PC-3 (cell line): ENCODE measurements at regions not wholly inside any gene's neighbourhood (a gene's known extent, or its start where the extent isn't known, plus 50 kb on each side); places are given as distances from the start of the nearest gene placed in this dataset.

Experiments
- ATAC-seq: fragments of 200-7000 bp; cut with Tn5 transposase; 2 replicates; pipeline ENCODE4 v1.9.1; 2020; ENCODE audit warnings: mild to moderate bottlenecking, moderate library complexity
- BruUV-seq: library from RNA; stranded (reverse); fragments of 400-500 nt; replicated peaks from 2 replicates; lab custom pipeline; 2021; lab: Mats Ljungman, UMichigan
- CTCF ChIA-PET: fragments of 300-600 bp; sonication (Branson Sonifier 250); formaldehyde crosslinking; loops from one replicate; lab custom pipeline; 2022; ENCODE audit warnings: antibody characterized with exemption; lab: Charles Lee
- POLR2A ChIA-PET: fragments of 300-600 bp; sonication (Branson Sonifier 250); formaldehyde crosslinking; loops from one replicate; lab custom pipeline; 2022; ENCODE audit warnings: antibody characterized with exemption; ENCODE audit not compliant: unreplicated experiment; lab: Charles Lee
- DNase-seq: peaks from one replicate; pipeline ENCODE4 v3.0.0-alpha.2; 2015
- H2AFZ ChIP-seq: fragments of 300-600 bp; sonication (generic); 2 replicates; pipeline ENCODE4 v1.6.0; 2016; ENCODE audit warnings: antibody characterized with exemption, low read length
- H3F3A ChIP-seq: fragments of 300-600 bp; sonication (generic); one replicate; pipeline ENCODE4 v1.6.0; 2017; ENCODE audit warnings: antibody characterized with exemption, low read length, control low read depth, mild to moderate bottlenecking; ENCODE audit not compliant: unreplicated experiment
- H3K27ac ChIP-seq: fragments of 300-600 bp; sonication (generic); 2 replicates; pipeline ENCODE4 v1.5.1; 2016; ENCODE audit warnings: mild to moderate bottlenecking, low read length
- H3K27me3 ChIP-seq: fragments of 300-600 bp; sonication (generic); 2 replicates; pipeline ENCODE4 v1.6.1; 2016; ENCODE audit warnings: low read length, mixed read lengths
- H3K36me3 ChIP-seq: fragments of 300-600 bp; sonication (generic); 2 replicates; pipeline ENCODE4 v1.6.1; 2016; ENCODE audit warnings: low read depth, mixed run types, low read length, mixed read lengths
- H3K4me1 ChIP-seq: fragments of 300-600 bp; sonication (generic); 2 replicates; pipeline ENCODE4 v1.5.1; 2016; ENCODE audit warnings: low read length; ENCODE audit not compliant: insufficient read depth
- H3K4me2 ChIP-seq: fragments of 300-600 bp; sonication (generic); 2 replicates; pipeline ENCODE4 v1.6.0; 2016; ENCODE audit warnings: low read length
- H3K4me3 ChIP-seq: fragments of 300-600 bp; sonication (generic); 2 replicates; pipeline ENCODE4 v1.5.1; 2016; ENCODE audit warnings: mild to moderate bottlenecking, low read length, mixed read lengths
- H3K79me2 ChIP-seq: fragments of 300-600 bp; sonication (generic); 2 replicates; pipeline ENCODE4 v1.6.1; 2017; ENCODE audit warnings: low read length, mixed read lengths
- H3K9ac ChIP-seq: fragments of 300-600 bp; sonication (generic); 2 replicates; pipeline ENCODE4 v1.6.0; 2016; ENCODE audit warnings: mild to moderate bottlenecking, low read length
- H3K9me2 ChIP-seq: fragments of 300-600 bp; sonication (generic); replicated peaks from 2 replicates; pipeline ENCODE4 v1.6.1; 2016; ENCODE audit warnings: mixed run types, low read length, mixed read lengths
- H3K9me3 ChIP-seq: fragments of 300-600 bp; sonication (generic); 2 replicates; pipeline ENCODE4 v1.6.1; 2016; ENCODE audit warnings: low read length, mixed read lengths
- H4K20me1 ChIP-seq: fragments of 300-600 bp; sonication (generic); 2 replicates; pipeline ENCODE4 v1.6.1; 2016; ENCODE audit warnings: low read length, mixed read lengths
- CTCF ChIP-seq: fragments of 300-600 bp; sonication (generic); conservative IDR thresholded peaks from 2 replicates; pipeline ENCODE4 v1.5.1; 2017; ENCODE audit warnings: antibody characterized with exemption, low read depth, mild to moderate bottlenecking, low read length
- EZH2 ChIP-seq: fragments of 300-600 bp; sonication (generic); IDR thresholded peaks from one replicate; pipeline ENCODE4 v1.6.1; 2017; ENCODE audit warnings: antibody characterized with exemption, mild to moderate bottlenecking, low read length; ENCODE audit not compliant: unreplicated experiment
- EZH2phosphoT487 ChIP-seq: fragments of 300-600 bp; sonication (generic); IDR thresholded peaks from 2 replicates; pipeline ENCODE4 v1.6.1; 2018; ENCODE audit warnings: mild to moderate bottlenecking, antibody characterized with exemption, low read length, borderline replicate concordance
- intact Hi-C: fragments of 100-400 bp; cut with micrococcal nuclease; formaldehyde crosslinking; loops from 2 replicates; pipeline ENCODE4 v1.9.0; 2023

DNA sequence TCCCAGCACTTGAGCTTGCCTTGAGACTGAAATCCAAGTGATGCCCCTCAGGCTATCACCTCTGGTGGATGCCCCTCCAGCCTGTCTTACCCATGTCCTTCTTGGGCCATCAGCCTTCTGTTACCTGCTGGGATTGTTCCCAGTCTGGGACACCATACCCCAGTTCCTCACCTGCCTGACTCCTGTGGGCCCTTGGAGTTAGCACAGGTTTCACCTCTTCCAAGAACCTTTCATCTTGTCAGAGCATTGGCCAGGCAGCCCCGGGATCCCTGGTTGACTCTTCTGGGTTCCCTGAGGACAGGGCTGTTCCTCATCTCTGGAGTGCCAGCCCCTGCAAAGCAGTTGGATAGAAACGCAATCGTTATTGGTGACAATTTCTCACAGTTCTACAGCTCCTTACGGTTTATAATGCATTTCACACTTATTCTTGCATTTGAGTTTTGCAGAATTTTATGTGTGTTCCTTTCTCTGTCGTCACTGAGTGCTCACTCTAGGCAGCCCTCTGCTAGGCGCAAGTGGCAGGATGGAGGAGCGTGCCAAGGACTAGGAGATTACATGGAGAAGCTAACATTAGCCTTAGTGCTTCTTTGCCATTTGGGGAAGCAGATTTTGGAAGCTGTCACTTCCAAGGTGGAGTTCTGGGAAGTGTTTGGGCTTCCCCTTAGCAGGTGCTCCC, 139.7 kb downstream of the DDX1 start:
- Histone ChIP-seq H3K4me3 (no peak overlapping the region), H3K9me3 (no peaks in the 10 kb centered on the region), H3K36me3 (no peaks in the 10 kb centered on the region), H3K27ac (no peak overlapping the region), H3K4me2 (no peak overlapping the region), H4K20me1 (no peaks in the 10 kb centered on the region), H2AFZ (no peak overlapping the region), H3F3A (no peaks in the 10 kb centered on the region), H3K9ac (no peak overlapping the region), H3K9me2 (no peaks in the 10 kb centered on the region), H3K4me1 (peaks cover 12% of the 10 kb centered on the region), H3K27me3 (peaks cover 61% of the 10 kb centered on the region), H3K79me2 (no peaks in the 10 kb centered on the region)
- CTCF ChIA-PET: no interaction called here
- no peak for DNase-seq
- no peak for TF ChIP-seq EZH2
- TF ChIP-seq CTCF: no peak
- no peak for TF ChIP-seq EZH2phosphoT487
- intact Hi-C loops: loop anchor here (5.0 kb wide), 1 partner anchor 89 kb away; no protein-coding TSS in a partner anchor
- no TSS peak for BruUV-seq
- ATAC-seq: no peak
- POLR2A ChIA-PET: no interaction called here

DNA sequence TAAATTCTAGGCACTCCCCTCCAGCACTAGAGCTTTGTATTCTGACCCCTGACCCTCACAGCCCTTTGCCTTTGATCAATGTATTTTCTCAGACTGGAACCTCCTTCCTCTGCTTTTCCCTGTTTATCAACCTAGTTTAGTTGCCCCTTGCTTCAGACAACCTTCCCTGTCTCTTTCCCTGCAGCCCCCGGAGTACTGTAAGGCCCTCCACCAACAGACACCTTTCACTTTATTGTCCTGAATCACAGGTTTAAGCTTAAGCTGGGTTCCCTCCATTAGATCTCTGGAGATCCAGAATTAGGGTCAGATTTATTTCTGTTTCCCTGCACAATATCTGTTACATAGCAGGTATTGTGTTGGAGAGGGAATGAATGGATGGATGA, 140.2 kb downstream of the DDX1 start:
- H2AFZ ChIP-seq: no peak overlapping the region
- CTCF ChIA-PET: no interaction called here

More for the DNA sequence above, 140.2 kb downstream of the DDX1 start:
- ATAC-seq (no peak), DNase-seq (no peak)
- Histone ChIP-seq H4K20me1 (no peaks in the 10 kb centered on the region), H3K27ac (no peak overlapping the region), H3K9ac (no peak overlapping the region), H3F3A (no peaks in the 10 kb centered on the region), H3K4me1 (peaks cover 12% of the 10 kb centered on the region), H3K9me3 (no peaks in the 10 kb centered on the region), H3K27me3 (peaks cover 57% of the 10 kb centered on the region), H3K9me2 (no peaks in the 10 kb centered on the region), H3K4me2 (no peak overlapping the region), H3K79me2 (no peaks in the 10 kb centered on the region), H3K36me3 (no peaks in the 10 kb centered on the region), H3K4me3 (no peak overlapping the region)
- no TSS peak for BruUV-seq
- intact Hi-C loops: loop anchor here (5.0 kb wide), 1 partner anchor 90 kb away; no protein-coding TSS in a partner anchor
- POLR2A ChIA-PET: no interaction called here
- TF ChIP-seq CTCF: no peak
- no peak for TF ChIP-seq EZH2phosphoT487
- no peak for TF ChIP-seq EZH2
